ENCODE measurements at regions not wholly inside any gene's neighbourhood (a gene's known extent, or its start where the extent isn't known, plus 50 kb on each side); places are given as distances from the start of the nearest gene placed in this dataset.

DNA sequence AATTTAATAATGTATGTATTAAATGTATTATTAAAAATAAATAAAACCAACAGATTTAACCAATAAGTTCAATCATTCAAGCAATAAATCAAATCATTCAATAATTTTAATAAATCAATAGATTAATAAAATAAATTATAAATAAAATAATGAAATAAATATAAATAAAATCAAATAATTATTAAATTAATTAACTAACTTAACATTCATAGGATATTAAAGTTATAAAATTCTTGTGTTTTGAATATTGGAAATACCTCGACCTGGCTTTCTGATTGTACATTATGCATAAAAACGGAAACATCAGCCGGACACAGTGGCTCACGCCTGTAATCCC, 182.2 kb downstream of the BANP start:
- TF ChIP-seq PKNOX1 (IDR thresholded peaks at IDR 0.05): no peak
- no peak for TF ChIP-seq TARDBP (IDR thresholded peaks at IDR 0.05)
- no peak for TF ChIP-seq NFRKB (IDR thresholded peaks at IDR 0.05)
- no peak for TF ChIP-seq SUZ12 (IDR thresholded peaks at IDR 0.05)
- no peak for TF ChIP-seq LEF1 (IDR thresholded peaks at IDR 0.05; ENCODE audit: borderline replicate concordance)
- no peak for TF ChIP-seq BHLHE40 (IDR thresholded peaks at IDR 0.05; ENCODE audit: borderline replicate concordance)
- no peak for TF ChIP-seq FOXM1 (IDR thresholded peaks at IDR 0.05; ENCODE audit: borderline replicate concordance)
- no peak for TF ChIP-seq L3MBTL2 (conservative IDR thresholded peaks at IDR 0.05)
